VCaP (cell line): ENCODE measurements at regions not wholly inside any gene's neighbourhood (a gene's known extent, or its start where the extent isn't known, plus 50 kb on each side); places are given as distances from the start of the nearest gene placed in this dataset.

Experiments used
- H3K27ac ChIP-seq: fragments of 450-650 bp; 2 replicates; pipeline ENCODE4 v1.5.1; 2017
- TF ChIP-seq, protein P1 (sequence below): fragments of 450-650 bp; conservative IDR thresholded peaks from 2 replicates; pipeline ENCODE4 v1.5.1; 2017; ENCODE audit warnings: mild to moderate bottlenecking, moderate library complexity

GRCh38 chr3:181533811-181534210, 177.9 kb upstream of the SOX2 start:
- no peak overlapping the region for H3K27ac ChIP-seq
- TF ChIP-seq, protein P1, sequence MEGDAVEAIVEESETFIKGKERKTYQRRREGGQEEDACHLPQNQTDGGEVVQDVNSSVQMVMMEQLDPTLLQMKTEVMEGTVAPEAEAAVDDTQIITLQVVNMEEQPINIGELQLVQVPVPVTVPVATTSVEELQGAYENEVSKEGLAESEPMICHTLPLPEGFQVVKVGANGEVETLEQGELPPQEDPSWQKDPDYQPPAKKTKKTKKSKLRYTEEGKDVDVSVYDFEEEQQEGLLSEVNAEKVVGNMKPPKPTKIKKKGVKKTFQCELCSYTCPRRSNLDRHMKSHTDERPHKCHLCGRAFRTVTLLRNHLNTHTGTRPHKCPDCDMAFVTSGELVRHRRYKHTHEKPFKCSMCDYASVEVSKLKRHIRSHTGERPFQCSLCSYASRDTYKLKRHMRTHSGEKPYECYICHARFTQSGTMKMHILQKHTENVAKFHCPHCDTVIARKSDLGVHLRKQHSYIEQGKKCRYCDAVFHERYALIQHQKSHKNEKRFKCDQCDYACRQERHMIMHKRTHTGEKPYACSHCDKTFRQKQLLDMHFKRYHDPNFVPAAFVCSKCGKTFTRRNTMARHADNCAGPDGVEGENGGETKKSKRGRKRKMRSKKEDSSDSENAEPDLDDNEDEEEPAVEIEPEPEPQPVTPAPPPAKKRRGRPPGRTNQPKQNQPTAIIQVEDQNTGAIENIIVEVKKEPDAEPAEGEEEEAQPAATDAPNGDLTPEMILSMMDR = no peak

GRCh38 chr3:181530584-181530983, 181.1 kb upstream of the SOX2 start:
- no peak overlapping the region for H3K27ac ChIP-seq
- TF ChIP-seq, protein P1 = no peak

GRCh38 chr3:181521831-181522230, 189.9 kb upstream of the SOX2 start:
- no peak overlapping the region for H3K27ac ChIP-seq
- TF ChIP-seq, protein P1 = no peak

- TF ChIP-seq, protein P1 = no peak
- no peak overlapping the region for H3K27ac ChIP-seq
These were observed 193.5 kb upstream of the SOX2 start for GRCh38 chr3:181518222-181518621.

DNA sequence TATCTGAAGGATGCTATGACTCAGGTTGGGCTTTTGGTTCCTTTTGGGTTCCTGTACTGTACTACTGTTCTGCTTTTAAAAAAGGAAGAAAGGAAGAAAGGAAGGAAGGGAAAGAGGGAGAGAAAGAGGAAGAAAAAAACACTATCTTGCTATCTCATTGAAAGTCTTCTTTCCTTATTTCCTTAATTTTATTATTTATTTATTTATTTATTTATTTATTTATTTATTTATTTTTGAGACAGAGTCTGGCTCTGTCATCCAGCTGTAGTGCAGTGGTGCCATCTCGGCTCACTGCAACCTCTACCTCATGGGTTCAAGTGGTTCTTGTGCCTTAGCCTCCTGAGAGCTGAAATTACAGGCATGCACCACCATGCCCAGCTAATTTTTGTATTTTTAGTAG, 198.9 kb upstream of the SOX2 start:
- H3K27ac ChIP-seq = no peak overlapping the region
- TF ChIP-seq, protein P1 = no peak

GRCh38 chr3:181510500-181510899, 201.2 kb upstream of the SOX2 start:
- H3K27ac ChIP-seq = no peak overlapping the region
- TF ChIP-seq, protein P1 = no peak

DNA sequence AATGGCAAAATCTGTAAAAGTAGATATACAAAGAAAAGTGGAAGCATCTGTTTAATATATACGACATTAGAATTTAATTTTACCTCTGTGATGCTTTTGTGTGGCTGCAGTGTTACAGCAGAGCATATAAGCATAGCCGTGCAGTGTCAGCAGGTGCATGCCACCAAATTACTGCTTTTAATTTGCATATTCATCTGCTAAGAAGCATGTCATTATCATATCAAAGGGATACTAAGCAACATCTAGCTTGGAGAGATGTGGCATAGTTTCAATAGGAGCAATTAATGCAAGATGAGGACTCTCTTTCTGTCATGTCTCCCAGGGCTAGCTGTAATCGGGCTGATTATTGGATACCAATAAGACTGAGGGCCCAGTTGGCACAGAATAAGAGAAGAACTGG, 214.4 kb upstream of the SOX2 start:
- TF ChIP-seq, protein P1 = no peak
- H3K27ac ChIP-seq = no peak overlapping the region

DNA sequence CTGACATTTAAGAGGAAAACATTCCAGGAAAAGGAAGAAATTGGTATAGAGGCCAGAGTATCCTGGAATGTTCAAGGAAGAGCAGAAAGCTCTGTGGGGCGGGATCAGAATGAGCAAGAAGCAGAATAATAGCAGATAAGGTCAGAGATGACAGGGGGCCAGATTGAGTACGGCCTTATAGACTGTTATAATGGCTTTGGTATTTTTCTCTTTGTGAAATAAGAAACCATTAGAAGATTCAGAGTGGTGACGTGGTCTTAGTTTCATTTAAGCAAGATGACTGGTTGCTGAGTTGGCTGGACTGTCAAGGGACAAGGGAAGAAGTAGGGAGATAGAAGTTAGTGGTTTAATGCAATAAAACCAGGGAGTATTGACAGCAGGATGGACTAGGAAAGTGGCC, 218.3 kb upstream of the SOX2 start:
- TF ChIP-seq, protein P1 = no peak
- no peak overlapping the region for H3K27ac ChIP-seq
